Hematopoietic multipotent progenitor cell treated with erythropoietin and hydrocortisone succinate and interleukin-3 and kit ligand, for 15 days (in vitro differentiated cells): ENCODE measurements at regions not wholly inside any gene's neighbourhood (a gene's known extent, or its start where the extent isn't known, plus 50 kb on each side); places are given as distances from the start of the nearest gene placed in this dataset.
"Not testable (repeated sequence)": the region's sequence is repeated elsewhere in the genome, so short reads cannot be mapped to it uniquely, and the experiment has no call there.

ENCODE experiments used
- DNase-seq: peaks from one replicate; pipeline ENCODE4 v3.0.0-alpha.2; 2015; ENCODE audit warnings: low spot score

DNA sequence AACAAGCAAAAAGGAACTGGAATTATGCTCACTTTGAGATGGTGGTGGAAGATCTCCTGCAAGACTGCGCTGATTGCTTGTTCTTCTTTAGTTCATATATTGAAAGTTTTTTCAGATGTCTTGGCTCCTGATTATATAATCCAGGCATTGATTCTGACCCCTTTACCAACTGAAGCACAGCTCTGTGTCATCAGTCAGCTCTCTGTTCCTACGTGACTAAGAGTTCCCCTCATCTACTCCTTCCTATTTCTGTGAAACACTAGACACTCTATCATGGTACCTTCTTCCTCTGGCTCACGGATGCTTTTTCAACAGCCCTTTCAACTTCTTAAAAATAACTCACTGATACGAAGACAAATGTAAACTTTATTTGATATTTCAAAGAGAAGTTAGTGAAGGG is 788.6 kb downstream of the SOCS6 start:
- no peak for DNase-seq

DNA sequence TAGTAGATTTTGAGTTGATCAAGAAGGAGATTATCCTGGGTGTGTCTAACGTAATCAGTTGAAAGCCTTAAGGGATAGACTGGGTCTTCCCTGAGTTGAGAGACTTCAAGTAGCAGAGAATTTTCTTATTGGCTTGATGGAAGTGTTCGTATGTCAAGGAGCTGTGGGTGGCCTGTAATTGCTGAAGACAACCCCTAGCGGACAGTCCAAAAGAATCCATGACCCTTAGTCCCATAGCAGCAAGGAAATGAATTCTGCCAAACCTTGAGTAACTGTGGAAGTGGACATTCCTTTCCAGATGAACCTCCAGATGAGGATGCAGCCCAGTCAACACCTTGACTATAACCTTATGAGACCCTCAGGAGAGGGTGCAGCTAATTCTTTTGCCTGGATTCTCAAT is 786.3 kb downstream of the SOCS6 start:
- DNase-seq: no peak

DNA sequence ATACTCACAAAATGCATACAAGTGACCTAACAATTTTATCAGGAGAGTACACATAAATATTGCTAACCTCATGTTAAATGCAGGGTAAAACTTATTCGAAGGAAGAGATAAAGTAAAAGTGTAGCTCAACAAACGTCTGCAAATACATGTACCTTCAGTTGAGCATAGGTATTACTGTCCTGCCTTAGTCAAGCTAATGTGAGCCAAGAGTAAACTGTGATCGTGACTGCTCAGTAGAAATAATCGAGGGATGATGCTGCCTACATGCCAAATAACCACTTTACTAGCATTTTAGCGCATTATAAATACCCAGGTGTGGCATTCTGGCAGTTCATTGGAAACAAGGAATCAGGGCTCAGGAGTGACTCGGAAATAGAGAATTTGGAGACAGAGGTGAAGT is 779.5 kb downstream of the SOCS6 start:
- no peak for DNase-seq

DNA sequence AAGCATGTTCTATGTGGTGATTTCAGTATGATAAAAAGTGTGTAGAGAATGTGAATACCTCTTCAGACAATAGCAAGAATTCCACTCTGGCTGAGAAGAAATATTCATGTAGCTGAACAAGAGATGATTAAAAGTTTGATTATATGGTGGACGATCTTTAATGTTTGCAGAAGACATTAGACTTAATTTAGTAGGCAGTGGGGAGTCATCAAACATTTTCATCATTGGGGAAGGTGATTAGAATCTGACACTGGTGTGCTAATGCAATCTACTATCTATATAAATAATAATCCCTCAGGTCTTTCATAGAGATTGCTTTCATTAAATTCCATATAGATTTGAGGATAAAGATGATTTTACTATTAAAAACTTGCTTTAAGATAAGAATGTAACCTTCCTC is 761.0 kb downstream of the SOCS6 start:
- DNase-seq: no peak

DNA sequence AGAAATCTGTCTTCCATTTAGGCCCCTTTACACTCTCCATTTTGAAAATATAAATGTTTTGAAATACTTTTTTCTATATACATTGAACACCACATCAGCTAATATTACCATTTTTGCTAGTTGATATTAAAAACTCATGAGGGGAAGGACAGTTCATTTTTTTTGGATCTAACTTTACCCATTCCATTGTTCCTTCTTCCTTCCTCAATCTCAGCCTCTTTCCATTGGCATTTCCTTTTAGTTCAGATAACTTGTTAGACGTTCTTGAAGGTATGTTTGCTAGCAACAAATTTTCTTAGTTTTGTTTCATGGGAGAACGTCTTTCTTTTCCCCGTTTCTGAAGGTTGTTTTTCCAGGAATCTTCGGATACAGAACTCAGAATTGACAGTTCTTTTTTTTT is 759.0 kb downstream of the SOCS6 start:
- DNase-seq: no peak

DNA sequence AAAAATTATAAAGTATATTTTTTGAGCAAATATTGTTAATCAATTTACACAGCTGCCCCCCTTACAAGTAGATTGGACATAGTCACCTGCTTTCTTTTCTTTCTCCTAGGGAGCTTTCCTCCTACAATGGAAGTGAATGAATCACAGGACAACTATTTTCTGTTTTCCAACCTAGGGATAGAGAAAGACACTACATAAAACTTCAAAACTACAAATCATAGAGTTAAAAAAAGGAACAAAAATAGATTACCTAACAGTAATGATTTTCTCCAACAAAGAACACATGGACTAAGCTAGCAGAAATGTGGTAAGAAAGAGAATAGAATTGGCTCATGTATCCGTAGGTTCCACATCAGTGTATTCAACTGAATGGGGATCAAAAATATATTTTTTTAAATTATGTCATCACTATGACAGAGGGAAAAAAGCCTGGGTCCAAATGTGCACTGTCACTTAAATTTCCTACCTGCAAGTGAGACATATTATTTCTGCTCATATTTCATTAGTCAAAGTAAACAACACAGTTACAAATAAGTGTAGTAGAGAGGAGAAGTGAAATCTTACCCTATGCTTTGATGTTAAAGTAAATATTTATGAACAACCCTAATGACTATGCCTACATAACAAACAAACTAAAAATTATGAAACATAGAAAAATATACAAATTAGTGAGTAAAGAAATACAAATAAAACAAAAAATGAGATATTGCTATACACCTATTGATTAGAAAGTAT is 756.7 kb downstream of the SOCS6 start:
- DNase-seq: no peak

DNA sequence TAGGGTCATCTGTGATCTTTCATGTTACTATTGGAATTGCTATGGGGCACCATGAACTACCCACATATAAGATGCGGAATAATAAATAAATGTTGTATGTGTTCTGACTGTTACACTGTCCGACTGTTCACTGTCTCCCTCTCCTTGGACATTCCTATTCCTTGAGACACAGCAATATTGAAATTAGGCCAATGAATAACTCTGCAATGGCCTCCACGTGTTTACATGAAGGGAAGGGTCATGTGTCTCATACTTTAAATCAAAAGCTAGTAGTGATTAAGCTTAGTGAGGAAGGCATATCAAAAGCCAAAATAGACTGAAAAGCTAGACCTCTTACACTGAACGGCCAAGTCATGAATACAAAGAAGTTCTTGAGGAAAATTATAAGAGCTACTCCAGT is 751.3 kb downstream of the SOCS6 start:
- DNase-seq: no peak

DNA sequence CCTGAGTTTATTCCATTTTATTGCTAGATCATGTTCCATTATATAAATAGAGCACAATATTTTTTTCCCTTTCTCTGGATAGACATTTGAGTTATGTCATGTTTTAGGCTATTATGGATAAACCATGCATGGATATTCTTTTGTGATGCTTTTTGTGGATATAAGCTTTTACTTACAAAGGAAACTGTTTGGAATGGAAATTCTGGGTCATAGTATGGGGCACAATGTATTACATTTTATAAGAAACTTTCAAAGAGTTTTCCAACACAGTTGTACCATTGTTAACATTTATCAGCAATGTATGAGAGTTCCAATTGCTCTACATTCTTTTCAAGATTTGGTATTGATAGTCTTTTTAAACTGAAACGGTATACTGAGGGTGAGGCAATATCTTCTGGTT is 749.4 kb downstream of the SOCS6 start:
- no peak for DNase-seq

DNA sequence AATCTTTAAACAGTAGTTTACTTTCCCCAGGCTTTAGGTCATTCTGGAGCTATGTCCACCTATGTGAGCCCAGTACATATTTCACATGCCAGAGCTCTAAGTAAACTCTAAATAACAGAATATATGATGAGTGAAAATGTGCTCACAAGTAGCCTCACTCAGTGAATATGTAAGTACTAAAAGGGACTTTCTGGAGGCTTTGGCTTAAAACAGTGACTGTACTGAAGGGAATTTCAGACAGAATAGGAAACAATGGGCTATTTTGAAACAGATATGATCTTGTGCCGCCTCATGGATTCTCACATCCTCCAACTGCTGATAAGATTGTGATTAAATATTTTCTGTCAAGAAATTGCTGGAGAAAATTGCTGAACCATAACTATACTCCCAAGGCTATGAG is 747.9 kb downstream of the SOCS6 start:
- DNase-seq: no peak

DNA sequence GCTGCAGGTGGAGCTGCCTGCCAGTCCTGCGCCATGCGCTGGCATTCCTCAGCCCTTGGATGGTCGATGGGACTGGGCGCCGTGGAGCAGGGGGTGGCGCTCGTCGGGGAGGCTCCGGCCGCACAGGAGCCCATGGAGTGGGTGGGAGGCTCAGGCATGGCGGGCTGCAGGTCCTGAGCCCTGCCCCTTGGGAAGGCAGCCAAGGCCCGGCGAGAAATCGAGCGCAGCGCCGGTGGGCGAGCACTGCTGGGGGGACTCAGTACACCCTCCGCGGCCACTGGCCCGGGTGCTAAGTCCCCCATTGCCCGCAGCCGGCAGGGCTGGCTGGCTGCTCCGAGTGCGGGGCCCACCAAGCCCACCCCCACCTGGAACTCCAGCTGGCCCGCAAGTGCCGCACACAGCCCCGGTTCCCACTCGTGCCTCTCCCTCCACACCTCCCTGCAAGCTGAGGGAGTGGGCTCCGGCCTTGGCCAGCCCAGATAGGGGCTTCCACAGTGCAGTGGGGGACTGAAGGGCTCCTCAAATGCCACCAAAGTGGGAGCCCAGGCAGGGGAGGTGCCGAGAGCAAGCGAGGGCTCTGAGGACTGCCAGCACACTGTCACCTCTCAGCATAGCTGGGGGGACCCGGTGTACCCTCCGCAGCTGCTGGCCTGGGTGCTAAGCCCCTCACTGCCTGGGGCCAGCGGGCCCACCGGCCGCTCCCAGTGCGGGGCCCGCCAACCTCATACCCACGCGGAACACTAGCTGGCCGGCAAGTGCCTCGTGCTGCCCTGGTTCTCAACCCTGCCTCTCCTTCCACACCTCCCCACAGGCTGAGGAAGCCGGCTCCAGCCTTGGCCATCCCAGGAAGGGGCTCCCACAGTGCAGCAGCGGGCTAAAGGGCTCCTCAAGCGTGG is 742.7 kb downstream of the SOCS6 start:
- DNase-seq: not testable (repeated sequence)

DNA sequence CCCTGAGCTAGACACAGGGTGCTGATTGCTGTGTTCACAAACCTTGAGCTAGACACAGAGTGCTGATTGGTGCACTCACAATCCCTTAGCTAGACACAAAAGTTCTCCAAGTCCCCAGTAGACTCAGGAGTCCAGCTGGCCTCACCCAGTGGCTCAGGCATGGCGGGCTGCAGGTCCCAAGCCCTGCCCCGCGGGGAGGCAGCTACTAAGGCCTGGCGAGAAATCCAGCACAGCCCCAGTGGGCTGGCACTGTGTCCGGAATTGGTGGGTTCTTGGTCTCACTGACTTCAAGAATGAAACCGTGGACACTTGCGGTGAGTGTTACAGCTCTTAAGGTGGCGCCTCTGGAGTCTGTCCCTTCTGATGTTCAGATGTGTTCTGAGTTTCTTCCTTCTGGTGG is 741.2 kb downstream of the SOCS6 start:
- not testable (repeated sequence) for DNase-seq

DNA sequence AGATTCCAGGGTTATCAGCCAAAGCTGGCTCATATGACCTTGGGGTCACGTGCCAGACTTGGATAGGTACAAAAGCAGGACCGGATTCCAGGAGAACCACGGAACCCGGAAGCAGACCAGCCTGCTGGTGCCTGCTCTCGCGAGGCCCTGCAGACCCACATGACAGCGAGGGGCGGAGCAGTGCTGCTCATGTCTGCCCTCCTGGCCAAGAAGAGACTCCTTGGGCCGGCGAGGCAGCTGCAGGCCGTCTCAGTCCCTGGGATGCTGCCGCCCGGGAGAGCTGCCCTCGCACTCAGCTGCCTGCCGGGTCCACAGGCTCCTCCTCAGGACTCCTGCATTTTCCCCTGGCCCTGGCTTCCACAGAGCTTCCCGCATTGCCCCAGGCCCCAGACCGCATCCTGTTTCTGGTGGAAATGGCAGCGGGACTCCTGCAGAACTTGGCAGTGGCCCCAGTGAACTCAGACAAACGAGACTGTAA is 739.5 kb downstream of the SOCS6 start:
- no peak for DNase-seq

DNA sequence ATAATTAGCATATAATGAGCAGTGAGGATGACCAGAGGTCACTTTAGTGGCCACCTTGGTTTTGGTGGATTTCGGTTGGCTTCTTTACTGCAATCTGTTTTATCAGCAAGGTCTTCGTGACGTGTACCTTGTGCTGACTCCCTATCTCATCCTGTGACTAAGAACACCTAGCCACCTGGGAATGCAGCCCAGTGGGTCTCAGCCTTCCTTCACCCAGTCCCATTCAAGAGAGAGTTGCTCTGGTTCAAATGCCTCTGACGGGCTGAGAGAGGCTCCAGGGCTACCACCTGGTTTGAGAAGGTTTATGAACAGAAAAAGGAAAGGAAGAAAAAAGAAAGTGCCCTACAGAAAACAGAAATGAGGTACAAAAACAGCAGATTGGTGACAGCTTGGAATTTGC is 738.7 kb downstream of the SOCS6 start:
- DNase-seq: no peak

DNA sequence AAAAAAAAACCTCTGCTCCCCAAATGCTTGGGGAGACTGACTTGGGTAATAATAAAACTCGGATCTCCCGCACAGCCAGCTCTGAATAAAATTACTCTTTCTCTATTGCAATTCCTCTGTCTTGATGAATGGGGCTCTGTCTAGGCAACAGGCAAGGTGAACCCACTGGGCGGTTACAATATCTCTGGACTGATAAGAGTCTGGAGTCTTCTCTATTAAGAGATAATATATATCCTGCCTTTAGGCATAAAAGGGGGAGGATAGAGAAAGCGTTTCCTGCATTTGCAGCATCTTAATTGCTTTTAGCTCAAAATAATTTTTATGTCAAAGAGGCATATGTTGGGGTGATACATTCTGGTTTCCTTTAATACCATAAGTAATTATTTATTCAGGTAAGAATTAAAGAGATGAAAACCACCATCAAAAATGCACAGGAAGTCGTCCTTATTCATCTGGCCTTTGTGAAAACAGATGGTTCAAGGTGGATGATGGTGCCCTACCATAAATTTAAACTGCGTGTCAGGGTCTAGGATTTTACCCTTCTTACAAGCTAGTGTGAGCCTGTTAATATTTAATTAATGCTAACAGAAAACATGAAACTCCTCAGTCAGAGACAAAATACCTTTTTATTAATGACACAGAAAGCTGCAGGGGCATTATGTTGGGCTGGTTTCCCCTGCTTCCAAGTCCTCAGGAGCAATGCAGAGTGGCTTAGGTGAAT is 736.8 kb downstream of the SOCS6 start:
- DNase-seq: no peak

DNA sequence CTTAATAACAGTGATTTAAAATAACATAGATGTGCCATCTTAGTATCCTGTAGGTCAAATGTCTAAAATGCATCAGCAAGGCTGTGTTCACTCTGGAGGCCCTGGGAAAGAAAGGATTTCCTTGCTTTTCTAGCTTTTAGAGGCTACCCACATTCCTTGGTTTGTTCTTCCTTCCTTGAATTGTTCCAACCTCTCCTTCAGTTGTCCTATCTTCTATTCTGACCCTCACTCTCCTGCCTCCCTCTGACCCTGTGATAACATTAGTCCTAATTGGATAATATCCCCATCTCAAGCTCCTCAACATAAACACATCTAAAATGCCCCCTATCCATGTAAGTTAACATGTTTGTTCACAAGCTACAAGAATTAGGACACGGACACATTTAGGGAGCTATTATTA is 733.5 kb downstream of the SOCS6 start:
- DNase-seq: no peak

DNA sequence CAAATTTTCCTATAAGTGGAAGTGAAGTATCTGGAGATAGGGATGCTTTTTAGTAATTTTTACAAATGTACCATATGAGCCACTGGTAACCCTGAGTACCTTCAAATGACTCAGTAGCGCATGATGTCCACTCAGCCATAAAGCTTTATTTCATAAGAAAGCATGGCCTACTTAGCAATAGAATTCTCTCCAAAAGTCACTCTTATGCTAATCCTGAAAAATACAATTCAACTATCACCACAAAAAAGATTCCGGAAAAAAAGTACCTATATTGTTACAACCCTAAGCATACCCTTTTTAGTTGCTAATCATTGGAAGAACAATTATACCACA is 732.2 kb downstream of the SOCS6 start:
- no peak for DNase-seq

DNA sequence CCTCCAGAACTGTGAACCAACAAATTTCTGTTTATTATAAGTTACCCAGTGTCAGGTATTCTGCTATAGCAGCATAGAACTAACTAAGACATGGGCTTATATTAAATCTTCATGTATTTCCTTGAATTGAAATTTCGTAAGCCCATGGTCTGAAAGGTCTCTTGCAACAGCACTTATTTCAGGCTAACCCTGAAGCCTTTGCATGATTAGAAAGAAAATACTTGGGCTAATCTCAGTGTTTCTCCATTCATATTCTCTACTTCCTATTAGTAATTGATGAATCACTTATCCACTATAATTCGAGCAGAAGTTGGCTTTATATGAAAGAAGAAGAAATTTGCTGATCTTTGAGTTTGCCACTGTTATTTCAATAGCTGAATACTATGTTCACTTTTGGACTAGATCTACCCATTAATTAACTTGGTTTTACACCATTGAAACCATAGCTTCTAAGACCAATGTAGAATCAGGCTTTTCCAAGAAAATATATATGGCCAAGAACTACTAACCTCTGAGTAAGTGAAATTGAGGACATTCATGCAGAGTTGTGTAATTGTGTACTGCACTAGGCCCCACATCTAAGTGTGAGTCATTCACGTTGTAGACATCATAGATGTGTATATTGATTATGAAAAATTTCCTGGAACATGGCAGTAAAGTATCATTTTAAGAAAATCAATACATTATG is 731.6 kb downstream of the SOCS6 start:
- DNase-seq: no peak

DNA sequence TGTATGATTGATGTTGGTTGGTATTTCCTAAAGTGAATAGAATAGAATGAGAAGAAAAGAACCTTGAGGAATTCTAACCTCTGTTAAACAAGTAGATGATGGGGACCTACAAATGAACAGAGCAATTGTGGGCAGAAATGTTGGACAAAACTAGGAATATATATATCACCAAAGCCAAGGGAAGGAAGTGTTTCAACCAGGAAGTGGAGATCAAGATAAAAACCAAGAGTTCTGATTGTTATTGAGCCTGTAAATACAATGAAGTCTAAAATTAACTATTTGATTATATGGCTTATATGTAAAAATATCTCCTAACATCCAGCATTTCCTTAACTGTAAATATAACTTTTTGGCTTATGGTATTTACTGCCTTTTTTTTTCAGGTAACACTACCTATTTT is 730.0 kb downstream of the SOCS6 start:
- no peak for DNase-seq

DNA sequence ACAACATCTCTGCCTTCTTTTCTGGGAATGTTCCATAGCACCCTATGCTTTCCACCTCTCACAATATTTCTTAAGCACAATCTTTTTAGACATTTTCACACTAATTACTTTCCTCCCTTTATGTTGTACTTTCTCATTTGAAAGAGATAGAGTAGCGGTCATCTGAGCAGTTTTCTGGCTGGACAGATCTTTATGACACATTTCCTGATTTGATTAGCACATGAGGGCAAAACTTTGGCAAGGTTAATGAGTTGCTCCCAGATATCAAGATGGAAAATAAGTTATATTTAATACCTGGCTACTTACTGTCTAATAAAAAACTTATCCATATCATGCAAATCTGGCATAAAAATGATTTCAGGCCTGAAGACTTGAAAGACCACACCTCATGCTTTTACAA is 723.9 kb downstream of the SOCS6 start:
- no peak for DNase-seq

DNA sequence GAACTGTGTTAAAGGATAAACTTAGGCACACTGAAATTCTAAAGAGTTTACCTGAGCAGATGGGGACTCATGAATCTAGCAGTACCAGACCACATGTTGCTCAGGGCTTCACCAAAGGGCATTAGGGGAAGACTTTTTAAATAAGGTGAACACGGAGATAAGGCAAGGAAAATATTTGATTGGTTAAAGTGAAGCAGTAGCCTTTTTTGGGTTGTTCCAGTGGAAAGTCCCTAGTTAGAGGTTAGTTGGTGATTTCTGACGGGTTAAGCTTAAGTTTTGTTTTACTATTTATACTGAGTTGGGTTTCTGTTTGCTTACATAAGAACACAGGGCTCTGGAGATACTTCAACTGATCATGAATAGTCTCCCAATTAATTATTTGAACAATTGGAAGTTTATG is 722.5 kb downstream of the SOCS6 start:
- no peak for DNase-seq

DNA sequence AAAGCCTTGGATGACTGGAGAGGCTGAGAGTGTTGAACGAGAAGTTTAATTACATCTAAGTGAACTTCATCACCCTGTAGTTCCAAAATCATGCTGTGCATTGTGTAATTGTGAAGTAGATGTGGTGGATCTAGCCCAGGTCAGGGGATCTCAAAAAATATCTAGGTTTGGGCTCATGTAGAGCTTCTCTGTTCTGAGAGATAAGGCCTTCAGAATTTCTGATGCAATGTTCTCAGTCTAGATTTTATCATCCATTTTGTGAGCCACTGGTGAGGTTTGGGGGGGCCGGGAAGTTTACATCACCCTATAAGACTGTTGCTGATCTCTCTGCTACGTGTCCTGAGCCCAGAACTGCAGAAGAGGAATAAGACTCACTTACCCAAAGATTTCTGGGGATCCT is 719.4 kb downstream of the SOCS6 start:
- DNase-seq: no peak

DNA sequence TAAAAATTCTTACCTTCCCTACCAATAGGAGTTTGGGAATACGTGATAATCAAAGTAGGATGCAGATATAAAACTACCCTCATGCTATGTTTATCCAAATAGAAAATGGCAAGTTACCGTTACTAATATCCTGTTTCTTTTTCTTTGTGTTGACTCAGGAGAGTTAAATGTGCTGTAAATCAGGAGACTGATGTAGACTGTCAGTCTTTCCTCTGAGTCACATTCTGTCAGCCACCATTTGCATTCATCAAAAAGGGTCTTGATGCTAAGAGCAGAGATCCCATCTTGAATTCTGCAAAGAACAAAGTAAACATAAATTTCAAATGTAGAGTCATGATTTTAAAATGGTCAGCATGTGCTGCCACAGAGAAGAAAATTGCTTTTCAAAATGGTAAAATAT is 712.8 kb downstream of the SOCS6 start:
- DNase-seq: no peak
